Uterus (tissue), 2 donors: ENCODE measurements at regions not wholly inside any gene's neighbourhood (a gene's known extent, or its start where the extent isn't known, plus 50 kb on each side); places are given as distances from the start of the nearest gene placed in this dataset.

Experiments used
- POLR2A ChIP-seq, 2 donors: fragments of 450-650 bp; IDR thresholded peaks; one replicate each; pipeline ENCODE4 v1.6.1; 2016; ENCODE audit warnings: antibody characterized with exemption in 2 of 2, mild to moderate bottlenecking in 1 of 2, moderate library complexity in 1 of 2
- TF ChIP-seq, protein P1 (sequence below), 4 experiments: fragments of 200-600 bp in 2 of 4; fragments of 450-650 bp in 2 of 4; sonication (generic) in 2 of 4; IDR thresholded peaks; one replicate each; pipeline ENCODE4 v1.5.1; 2016 to 2019; ENCODE audit warnings: antibody characterized with exemption in 4 of 4, mild to moderate bottlenecking in 2 of 4, moderate library complexity in 1 of 4

DNA sequence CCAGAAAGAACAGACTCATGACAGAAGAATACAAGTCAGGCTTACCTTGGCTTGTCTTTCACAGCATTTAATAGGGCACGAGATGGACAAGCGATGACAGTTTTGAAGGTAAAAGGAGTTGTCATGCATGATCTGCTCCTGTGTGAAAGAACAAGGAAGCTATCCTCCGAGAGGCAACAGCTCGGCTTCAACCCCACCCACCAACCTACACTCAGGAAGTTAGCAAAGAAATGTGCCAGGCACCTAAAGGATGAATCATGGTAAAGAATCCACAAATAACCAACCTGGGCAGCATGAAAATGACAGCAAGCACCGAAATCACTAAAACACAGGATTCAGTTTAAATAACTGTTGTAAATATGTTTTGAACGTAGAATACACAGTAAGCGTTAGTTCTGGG lies 700.2 kb downstream of the TYW1 start:
- TF ChIP-seq, protein P1, sequence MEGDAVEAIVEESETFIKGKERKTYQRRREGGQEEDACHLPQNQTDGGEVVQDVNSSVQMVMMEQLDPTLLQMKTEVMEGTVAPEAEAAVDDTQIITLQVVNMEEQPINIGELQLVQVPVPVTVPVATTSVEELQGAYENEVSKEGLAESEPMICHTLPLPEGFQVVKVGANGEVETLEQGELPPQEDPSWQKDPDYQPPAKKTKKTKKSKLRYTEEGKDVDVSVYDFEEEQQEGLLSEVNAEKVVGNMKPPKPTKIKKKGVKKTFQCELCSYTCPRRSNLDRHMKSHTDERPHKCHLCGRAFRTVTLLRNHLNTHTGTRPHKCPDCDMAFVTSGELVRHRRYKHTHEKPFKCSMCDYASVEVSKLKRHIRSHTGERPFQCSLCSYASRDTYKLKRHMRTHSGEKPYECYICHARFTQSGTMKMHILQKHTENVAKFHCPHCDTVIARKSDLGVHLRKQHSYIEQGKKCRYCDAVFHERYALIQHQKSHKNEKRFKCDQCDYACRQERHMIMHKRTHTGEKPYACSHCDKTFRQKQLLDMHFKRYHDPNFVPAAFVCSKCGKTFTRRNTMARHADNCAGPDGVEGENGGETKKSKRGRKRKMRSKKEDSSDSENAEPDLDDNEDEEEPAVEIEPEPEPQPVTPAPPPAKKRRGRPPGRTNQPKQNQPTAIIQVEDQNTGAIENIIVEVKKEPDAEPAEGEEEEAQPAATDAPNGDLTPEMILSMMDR (IDR thresholded peaks at IDR 0.05) = no peak
- no peak for TF ChIP-seq POLR2A (IDR thresholded peaks at IDR 0.05)
